Epithelial cell of proximal tubule (primary cell): ENCODE measurements at regions not wholly inside any gene's neighbourhood (a gene's known extent, or its start where the extent isn't known, plus 50 kb on each side); places are given as distances from the start of the nearest gene placed in this dataset.

Experiments used
- DNase-seq: peaks from one replicate; pipeline ENCODE4 v3.0.0-alpha.2; 2011; ENCODE audit warnings: low read depth
- H3K4me3 ChIP-seq: 2 replicates; pipeline ENCODE4 v1.5.1; 2011; ENCODE audit warnings: low read depth, mild to moderate bottlenecking, low read length
- TF ChIP-seq, protein P1 (sequence below): conservative IDR thresholded peaks from 2 replicates; pipeline ENCODE4 v1.5.1; 2012; ENCODE audit warnings: low read depth, mild to moderate bottlenecking, low read length

DNA sequence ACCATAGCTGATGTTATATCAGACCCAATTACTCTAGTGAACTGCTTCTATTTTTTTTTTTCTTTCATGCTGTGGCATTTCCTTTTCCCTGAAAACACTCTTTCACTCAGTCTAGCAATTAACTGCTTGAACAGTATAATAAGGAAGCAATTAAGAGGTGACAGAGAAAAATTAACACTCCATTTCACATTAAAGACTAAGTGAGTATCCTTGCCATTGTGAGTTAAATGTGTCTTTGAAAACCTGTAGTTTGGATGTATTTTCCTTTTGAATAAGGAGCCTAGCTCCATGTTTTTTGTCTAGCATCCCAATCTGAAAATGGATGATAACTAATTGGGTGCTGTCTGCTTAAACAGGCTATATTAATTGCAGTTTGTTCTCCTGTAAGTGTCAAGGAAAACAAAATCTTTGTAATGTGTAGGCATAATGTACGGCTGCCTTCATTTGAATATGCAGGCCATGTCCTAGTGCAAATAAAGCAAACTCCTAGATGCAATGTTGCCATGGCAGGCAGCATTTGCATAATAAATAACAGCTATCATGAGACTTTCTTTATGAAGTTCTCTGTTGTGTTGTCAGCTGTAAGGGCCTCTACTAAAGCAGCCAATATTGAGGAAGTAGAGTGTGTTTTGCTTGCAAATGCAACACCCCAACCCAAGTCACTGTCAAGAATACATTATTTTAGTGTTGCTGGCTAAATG lies 416.7 kb downstream of the ZIC3 start:
- H3K4me3 ChIP-seq, result no peak overlapping the region
- DNase-seq, result no peak
- TF ChIP-seq, protein P1, sequence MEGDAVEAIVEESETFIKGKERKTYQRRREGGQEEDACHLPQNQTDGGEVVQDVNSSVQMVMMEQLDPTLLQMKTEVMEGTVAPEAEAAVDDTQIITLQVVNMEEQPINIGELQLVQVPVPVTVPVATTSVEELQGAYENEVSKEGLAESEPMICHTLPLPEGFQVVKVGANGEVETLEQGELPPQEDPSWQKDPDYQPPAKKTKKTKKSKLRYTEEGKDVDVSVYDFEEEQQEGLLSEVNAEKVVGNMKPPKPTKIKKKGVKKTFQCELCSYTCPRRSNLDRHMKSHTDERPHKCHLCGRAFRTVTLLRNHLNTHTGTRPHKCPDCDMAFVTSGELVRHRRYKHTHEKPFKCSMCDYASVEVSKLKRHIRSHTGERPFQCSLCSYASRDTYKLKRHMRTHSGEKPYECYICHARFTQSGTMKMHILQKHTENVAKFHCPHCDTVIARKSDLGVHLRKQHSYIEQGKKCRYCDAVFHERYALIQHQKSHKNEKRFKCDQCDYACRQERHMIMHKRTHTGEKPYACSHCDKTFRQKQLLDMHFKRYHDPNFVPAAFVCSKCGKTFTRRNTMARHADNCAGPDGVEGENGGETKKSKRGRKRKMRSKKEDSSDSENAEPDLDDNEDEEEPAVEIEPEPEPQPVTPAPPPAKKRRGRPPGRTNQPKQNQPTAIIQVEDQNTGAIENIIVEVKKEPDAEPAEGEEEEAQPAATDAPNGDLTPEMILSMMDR, result no peak

DNA sequence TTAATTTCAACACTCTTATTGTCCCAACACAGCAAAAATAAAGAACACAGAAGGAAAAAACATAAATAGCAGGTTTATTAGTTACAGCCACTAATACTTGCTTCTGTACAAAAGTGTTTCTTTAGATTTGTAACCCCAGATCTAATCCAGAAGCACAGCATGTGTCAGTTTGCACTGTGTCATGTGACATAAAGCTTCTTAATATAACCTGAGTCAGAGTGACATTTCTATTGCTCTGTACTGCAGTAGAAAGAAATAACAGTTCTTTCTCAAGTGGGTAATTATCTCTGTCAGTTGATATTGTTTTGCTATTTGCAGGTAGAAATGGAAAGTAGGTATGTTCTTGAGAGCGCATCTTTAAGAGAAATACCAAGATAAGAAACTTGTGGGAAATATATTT lies 422.5 kb downstream of the ZIC3 start:
- no peak for DNase-seq
- TF ChIP-seq, protein P1, result no peak

DNA sequence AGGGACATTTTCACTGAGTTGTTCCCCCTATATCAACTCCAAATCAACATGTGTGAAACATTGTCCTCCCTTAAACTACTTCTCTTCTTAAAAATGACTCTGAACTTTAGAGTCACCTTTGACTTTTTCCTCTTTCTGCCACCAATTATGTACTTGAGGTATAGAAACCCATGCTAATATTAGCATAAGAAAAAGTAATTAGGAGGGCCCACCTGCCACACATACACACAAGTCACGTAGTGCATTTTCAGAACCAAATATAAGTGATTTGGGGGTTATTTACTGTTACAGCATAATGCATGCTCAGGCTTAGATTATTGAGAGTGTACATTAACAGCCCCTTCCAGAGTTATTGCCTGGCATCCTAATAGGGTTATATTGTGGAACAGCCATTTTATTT lies 432.7 kb downstream of the ZIC3 start:
- TF ChIP-seq, protein P1, result no peak
- no peak for DNase-seq
- no peak overlapping the region for H3K4me3 ChIP-seq

More for the DNA sequence above, 422.5 kb downstream of the ZIC3 start:
- no peak overlapping the region for H3K4me3 ChIP-seq

DNA sequence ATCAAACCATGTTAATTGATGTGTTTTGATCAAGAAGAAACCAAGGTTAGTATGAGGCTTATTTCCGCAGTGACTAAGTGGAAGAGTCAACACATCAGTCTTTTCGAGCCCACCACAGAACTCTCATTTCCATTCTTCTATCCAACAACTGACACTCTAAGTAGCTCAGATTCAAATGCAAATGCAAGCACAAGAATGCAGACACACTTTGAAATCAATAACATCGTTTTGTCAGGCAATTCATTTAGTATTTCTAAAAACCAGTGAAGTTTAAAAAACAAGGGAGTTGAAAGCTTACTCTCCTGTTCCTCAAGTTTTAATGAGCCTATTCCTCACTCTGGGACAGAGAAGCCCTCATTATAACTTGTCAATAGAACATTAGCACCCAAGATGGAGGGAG lies 433.1 kb downstream of the ZIC3 start:
- TF ChIP-seq, protein P1, result no peak
- no peak for DNase-seq
- no peak overlapping the region for H3K4me3 ChIP-seq

DNA sequence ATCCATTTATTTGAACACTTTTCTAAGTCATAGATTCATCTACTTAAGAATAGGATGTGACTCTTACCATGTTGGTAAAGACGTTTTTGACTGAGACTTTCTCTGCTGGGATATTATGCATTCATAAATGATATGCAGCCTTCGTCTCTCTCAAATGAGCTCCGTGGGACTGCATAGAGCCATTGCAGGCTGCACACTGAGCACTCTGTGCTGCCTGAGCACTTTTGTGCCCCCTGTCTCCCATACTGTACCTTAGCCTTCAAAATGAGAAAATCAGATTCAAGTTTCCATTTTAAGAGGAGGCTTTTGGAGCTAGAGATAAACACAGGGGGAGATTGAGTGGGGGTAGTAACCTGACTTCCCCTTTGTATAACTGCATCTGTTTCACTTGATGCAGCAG lies 433.6 kb downstream of the ZIC3 start:
- TF ChIP-seq, protein P1, result no peak
- DNase-seq, result no peak
- H3K4me3 ChIP-seq, result no peak overlapping the region

DNA sequence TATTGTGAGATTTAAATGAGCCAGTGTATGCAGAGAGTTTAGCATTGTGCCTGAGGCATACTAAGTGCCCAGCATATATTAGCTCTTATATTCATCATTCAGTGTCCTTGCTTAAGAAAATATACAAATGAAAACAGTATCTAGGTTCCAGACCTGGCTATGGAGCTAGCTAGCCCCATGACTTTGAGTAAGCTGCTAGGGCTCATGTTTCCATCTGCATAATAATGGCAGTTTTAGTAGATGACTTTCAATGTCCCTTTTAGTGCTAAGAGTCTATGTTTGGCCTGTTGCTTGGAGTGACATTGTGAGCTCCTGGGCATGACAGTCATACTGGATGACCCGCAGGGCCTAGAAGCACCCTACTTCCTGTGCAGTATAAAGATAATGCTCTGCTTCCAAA lies 435.3 kb downstream of the ZIC3 start:
- TF ChIP-seq, protein P1, result no peak
- DNase-seq, result no peak
- no peak overlapping the region for H3K4me3 ChIP-seq

DNA sequence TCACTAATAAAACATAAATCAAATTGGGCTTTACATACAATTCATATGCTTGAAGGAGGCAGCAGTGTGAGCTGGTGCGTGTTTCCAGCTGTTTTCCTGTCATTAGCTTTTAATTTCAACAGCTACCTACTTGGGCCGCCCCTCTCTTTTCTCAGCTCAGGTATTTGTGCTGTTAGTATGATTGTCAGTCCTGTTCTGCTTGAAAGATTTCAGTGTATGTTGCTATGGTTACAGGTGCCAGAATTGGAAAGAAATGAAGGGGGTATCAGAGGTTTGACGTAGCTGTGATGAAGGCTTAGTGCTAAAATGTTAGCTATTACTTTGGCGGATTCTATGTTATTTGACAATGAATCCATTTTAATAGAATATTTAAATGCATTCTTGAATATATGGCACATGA lies 440.3 kb downstream of the ZIC3 start:
- H3K4me3 ChIP-seq, result no peak overlapping the region
- TF ChIP-seq, protein P1, result no peak
- DNase-seq, result no peak
